Loucy (cell line): ENCODE measurements at regions not wholly inside any gene's neighbourhood (a gene's known extent, or its start where the extent isn't known, plus 50 kb on each side); places are given as distances from the start of the nearest gene placed in this dataset.

ENCODE experiments used
- H2AFZ ChIP-seq: fragments of 200-600 bp; sonication (generic); 2 replicates; pipeline ENCODE4 v1.6.0; 2016; ENCODE audit warnings: antibody characterized with exemption, mild to moderate bottlenecking, low read length, moderate library complexity
- H3F3A ChIP-seq: fragments of 200-600 bp; 2 replicates; pipeline ENCODE4 v1.6.0; 2016; ENCODE audit warnings: antibody characterized with exemption, low read depth, mild to moderate bottlenecking
- H3K27me3 ChIP-seq: fragments of 200-600 bp; sonication (generic); 2 replicates; pipeline ENCODE4 v1.6.1; 2014; ENCODE audit warnings: low read length, mild to moderate bottlenecking; ENCODE audit not compliant: insufficient read depth, poor library complexity, severe bottlenecking
- H3K36me3 ChIP-seq: fragments of 200-600 bp; sonication (generic); 2 replicates; pipeline ENCODE4 v1.6.1; 2016; ENCODE audit warnings: low read length; ENCODE audit not compliant: insufficient read depth
- H3K4me1 ChIP-seq: fragments of 200-600 bp; sonication (generic); 2 replicates; pipeline ENCODE4 v1.5.1; 2014; ENCODE audit warnings: low read length, mild to moderate bottlenecking; ENCODE audit not compliant: insufficient read depth, poor library complexity, severe bottlenecking
- H3K4me2 ChIP-seq: fragments of 200-600 bp; sonication (generic); 2 replicates; pipeline ENCODE4 v1.6.0; 2014; ENCODE audit warnings: antibody characterized with exemption, low read length, low read depth, mild to moderate bottlenecking; ENCODE audit not compliant: poor library complexity, severe bottlenecking
- H3K4me3 ChIP-seq: fragments of 200-600 bp; sonication (generic); 2 replicates; pipeline ENCODE4 v1.5.1; 2014; ENCODE audit warnings: low read length, mild to moderate bottlenecking, mixed read lengths; ENCODE audit not compliant: poor library complexity, severe bottlenecking
- H3K79me2 ChIP-seq: fragments of 200-600 bp; sonication (generic); 2 replicates; pipeline ENCODE4 v1.6.1; 2014; ENCODE audit warnings: low read length; ENCODE audit not compliant: insufficient read depth
- H3K9ac ChIP-seq: fragments of 200-600 bp; sonication (generic); 2 replicates; pipeline ENCODE4 v1.6.0; 2014; ENCODE audit warnings: mild to moderate bottlenecking, low read depth, low read length, moderate library complexity; ENCODE audit not compliant: poor library complexity, severe bottlenecking
- H3K9me2 ChIP-seq: fragments of 200-600 bp; sonication (generic); replicated peaks from 2 replicates; pipeline ENCODE4 v1.6.1; 2016; ENCODE audit warnings: low read depth, low read length, mixed read lengths
- H3K9me3 ChIP-seq: fragments of 200-600 bp; sonication (generic); 2 replicates; pipeline ENCODE4 v1.6.1; 2014; ENCODE audit warnings: mild to moderate bottlenecking, antibody characterized with exemption, low read length, low read depth; ENCODE audit not compliant: insufficient read depth
- H4K20me1 ChIP-seq: fragments of 200-600 bp; sonication (generic); 2 replicates; pipeline ENCODE4 v1.6.0; 2014; ENCODE audit warnings: antibody characterized with exemption, low read length, mild to moderate bottlenecking; ENCODE audit not compliant: insufficient read depth, poor library complexity, severe bottlenecking
- CTCF ChIP-seq: fragments of 200-600 bp; sonication (generic); conservative IDR thresholded peaks from 2 replicates; pipeline ENCODE4 v1.5.1; 2014; ENCODE audit warnings: mild to moderate bottlenecking, antibody characterized with exemption, low read length
- EZH2phosphoT487 ChIP-seq: fragments of 200-600 bp; IDR thresholded peaks from 2 replicates; pipeline ENCODE4 v1.6.1; 2018; ENCODE audit warnings: antibody characterized with exemption, mild to moderate bottlenecking, moderate library complexity, borderline replicate concordance

GRCh38 chr1:188225975-188226374 is 1397.2 kb downstream of the PLA2G4A start:
- Histone ChIP-seq H3K27me3 (no peaks in the 10 kb centered on the region), H3K9ac (no peak overlapping the region), H2AFZ (no peak overlapping the region), H3K79me2 (no peaks in the 10 kb centered on the region), H3K4me2 (no peak overlapping the region), H3K9me3 (no peaks in the 10 kb centered on the region), H3K9me2 (no peaks in the 10 kb centered on the region), H3K4me1 (no peaks in the 10 kb centered on the region), H3K36me3 (no peaks in the 10 kb centered on the region), H3F3A (no peaks in the 10 kb centered on the region), H4K20me1 (no peaks in the 10 kb centered on the region), H3K4me3 (no peak overlapping the region)
- TF ChIP-seq EZH2phosphoT487 (no peak), CTCF (no peak)

GRCh38 chr1:188228623-188229022 is 1399.9 kb downstream of the PLA2G4A start:
- Histone ChIP-seq H3K36me3 (no peaks in the 10 kb centered on the region), H3K9me3 (no peaks in the 10 kb centered on the region), H3K27me3 (no peaks in the 10 kb centered on the region), H3K4me2 (no peak overlapping the region), H3K9me2 (no peaks in the 10 kb centered on the region), H3F3A (no peaks in the 10 kb centered on the region), H4K20me1 (no peaks in the 10 kb centered on the region), H3K9ac (no peak overlapping the region), H3K79me2 (no peaks in the 10 kb centered on the region), H3K4me1 (no peaks in the 10 kb centered on the region), H2AFZ (no peak overlapping the region), H3K4me3 (no peak overlapping the region)
- TF ChIP-seq CTCF (no peak), EZH2phosphoT487 (no peak)

- Histone ChIP-seq H3K4me2 (no peak overlapping the region), H3K9me2 (no peaks in the 10 kb centered on the region), H3K36me3 (no peaks in the 10 kb centered on the region), H3K4me3 (no peak overlapping the region), H2AFZ (no peak overlapping the region), H3K27me3 (no peaks in the 10 kb centered on the region), H3K79me2 (no peaks in the 10 kb centered on the region), H3K4me1 (no peaks in the 10 kb centered on the region), H4K20me1 (no peaks in the 10 kb centered on the region), H3K9ac (no peak overlapping the region), H3F3A (no peaks in the 10 kb centered on the region), H3K9me3 (no peaks in the 10 kb centered on the region)
- TF ChIP-seq CTCF (no peak), EZH2phosphoT487 (no peak)
Observed at GRCh38 chr1:188237573-188238348, 1409.0 kb downstream of the PLA2G4A start.
